H1 (cell line): ENCODE measurements at regions not wholly inside any gene's neighbourhood (a gene's known extent, or its start where the extent isn't known, plus 50 kb on each side); places are given as distances from the start of the nearest gene placed in this dataset.

Source experiments
- CTCF ChIA-PET: fragments of 300-600 bp; sonication (Branson Sonifier 250); formaldehyde crosslinking; loops from one replicate; lab custom pipeline; 2021; ENCODE audit not compliant: partially characterized antibody; lab: Charles Lee
- POLR2A ChIA-PET: fragments of 300-600 bp; sonication (Branson Sonifier 250); formaldehyde crosslinking; loops from one replicate; lab custom pipeline; 2021; ENCODE audit warnings: inconsistent platforms; ENCODE audit not compliant: partially characterized antibody; lab: Charles Lee
- DNase-seq, 2 experiments: peaks; one replicate each; pipeline versions ENCODE4 v3.0.0 to v3.0.0-alpha.2; 2010 to 2022; ENCODE audit warnings: low spot score in 2 of 2, low read depth in 1 of 2, mixed read lengths in 1 of 2
- FAIRE-seq: peaks from 2 replicates; lab custom pipeline; 2011; peaks lifted over from hg19 to GRCh38; lab: Jason Lieb, UNC
- H2AFZ ChIP-seq: 2 replicates; pipeline ENCODE4 v1.8.1; 2012; ENCODE audit warnings: low read length, inconsistent platforms
- H2AK5ac ChIP-seq: 2 replicates; pipeline ENCODE4 v1.6.1; 2013; ENCODE audit warnings: low read depth, low read length
- H2BK120ac ChIP-seq: replicated peaks from 2 replicates; pipeline ENCODE3; 2013; ENCODE audit warnings: low read depth, low read length, inconsistent platforms
- H2BK12ac ChIP-seq: 2 replicates; pipeline ENCODE4 v1.6.1; 2013; ENCODE audit warnings: low read depth, low read length
- H2BK15ac ChIP-seq: 2 replicates; pipeline ENCODE4 v1.6.1; 2013; ENCODE audit warnings: low read length
- H2BK20ac ChIP-seq: 2 replicates; pipeline ENCODE4 v1.6.1; 2013; ENCODE audit warnings: low read length
- H2BK5ac ChIP-seq: 2 replicates; pipeline ENCODE4 v1.6.1; 2013; ENCODE audit warnings: low read depth, low read length
- H3K14ac ChIP-seq: 2 replicates; pipeline ENCODE4 v1.6.1; 2013; ENCODE audit warnings: inconsistent platforms; ENCODE audit not compliant: insufficient read length
- H3K18ac ChIP-seq: 2 replicates; pipeline ENCODE4 v1.6.1; 2013; ENCODE audit warnings: low read length; ENCODE audit errors: extremely low read depth
- H3K23ac ChIP-seq: 2 replicates; pipeline ENCODE4 v1.6.1; 2013; ENCODE audit warnings: inconsistent platforms; ENCODE audit not compliant: insufficient read length
- H3K23me2 ChIP-seq: 2 replicates; pipeline ENCODE4 v1.6.1; 2013; ENCODE audit warnings: low read depth, low read length
- H3K27ac ChIP-seq: 2 replicates; pipeline ENCODE4 v1.6.1; 2011; ENCODE audit warnings: low read depth, low read length, inconsistent platforms
- H3K27me3 ChIP-seq, 4 experiments: replicated peaks in 1 of 4; 1 replicate in 1 of 4; 2 replicates in 3 of 4; pipeline versions ENCODE4 v1.6.1 to v1.8.1; 2011 to 2013; ENCODE audit warnings: low read length in 3 of 4, mild to moderate bottlenecking in 3 of 4, inconsistent platforms in 2 of 4, mixed read lengths in 2 of 4, moderate library complexity in 1 of 4; ENCODE audit not compliant: control insufficient read depth in 3 of 4, insufficient read depth in 3 of 4; ENCODE audit errors: extremely low read depth in 1 of 4
- H3K36me3 ChIP-seq, 4 experiments: 2 replicates each; pipeline versions ENCODE4 v1.6.1 to v1.8.1; 2011 to 2013; ENCODE audit warnings: mild to moderate bottlenecking in 4 of 4, low read length in 3 of 4, moderate library complexity in 2 of 4, control low read depth in 1 of 4, inconsistent platforms in 1 of 4; ENCODE audit not compliant: insufficient read depth in 4 of 4, control insufficient read depth in 2 of 4
- H3K4ac ChIP-seq: replicated peaks from 2 replicates; pipeline ENCODE3; 2013; ENCODE audit warnings: low read length, low read depth, mixed read lengths, inconsistent platforms; ENCODE audit not compliant: insufficient read length
- H3K4me1 ChIP-seq, 4 experiments: replicated peaks in 1 of 4; 1 replicate in 1 of 4; 2 replicates in 3 of 4; pipeline versions ENCODE4 v1.6.1 to v1.8.1; 2011 to 2013; ENCODE audit warnings: low read length in 3 of 4, inconsistent platforms in 2 of 4, mixed read lengths in 1 of 4; ENCODE audit not compliant: insufficient read depth in 4 of 4, control insufficient read depth in 3 of 4
- H3K4me2 ChIP-seq, 2 experiments: 2 replicates each; pipeline versions ENCODE4 v1.6.1 to v1.8.1; 2011 to 2013; ENCODE audit warnings: low read depth in 2 of 2, low read length in 2 of 2, control low read depth in 1 of 2, inconsistent platforms in 1 of 2, mild to moderate bottlenecking in 1 of 2; ENCODE audit not compliant: insufficient read depth in 1 of 2
- H3K4me3 ChIP-seq, 4 experiments: fragments of 200-600, 300-600 bp in 1 of 4; sonication (generic), shearing (Covaris generic), sonication (Bioruptor Twin) in 1 of 4; 2 replicates each; pipeline versions ENCODE4 v1.5.1 to v1.8.1; 2011 to 2016; ENCODE audit warnings: low read length in 4 of 4, low read depth in 3 of 4, control low read depth in 2 of 4, inconsistent platforms in 2 of 4, mild to moderate bottlenecking in 2 of 4, mixed read lengths in 1 of 4, moderate library complexity in 1 of 4; ENCODE audit not compliant: insufficient read depth in 2 of 4; ENCODE audit errors: extremely low read depth in 1 of 4
- H3K56ac ChIP-seq: replicated peaks from 2 replicates; pipeline ENCODE3; 2013; ENCODE audit warnings: low read depth, mild to moderate bottlenecking, mixed read lengths, low read length, inconsistent platforms; ENCODE audit not compliant: insufficient read length
- H3K79me1 ChIP-seq: 2 replicates; pipeline ENCODE4 v1.6.1; 2013; ENCODE audit warnings: low read depth, low read length, control low read depth
- H3K79me2 ChIP-seq, 2 experiments: 2 replicates each; pipeline versions ENCODE4 v1.6.1 to v1.8.1; 2012 to 2013; ENCODE audit warnings: low read length in 2 of 2, mild to moderate bottlenecking in 2 of 2, inconsistent platforms in 1 of 2; ENCODE audit not compliant: insufficient read depth in 2 of 2, control insufficient read depth in 1 of 2
- H3K9ac ChIP-seq, 4 experiments: replicated peaks in 1 of 4; 1 replicate in 1 of 4; 2 replicates in 3 of 4; pipeline versions ENCODE4 v1.6.1 to v1.8.1; 2011 to 2013; ENCODE audit warnings: low read depth in 3 of 4, low read length in 3 of 4, control low read depth in 2 of 4, mild to moderate bottlenecking in 2 of 4, moderate library complexity in 2 of 4, inconsistent platforms in 1 of 4; ENCODE audit errors: extremely low read depth in 1 of 4
- H3K9me3 ChIP-seq, 2 experiments: 2 replicates each; pipeline versions ENCODE4 v1.6.1 to v1.8.1; 2012 to 2013; ENCODE audit warnings: mild to moderate bottlenecking in 2 of 2, moderate library complexity in 2 of 2, control low read depth in 1 of 2, inconsistent platforms in 1 of 2, low read depth in 1 of 2, low read length in 1 of 2, mixed read lengths in 1 of 2; ENCODE audit not compliant: insufficient read depth in 2 of 2
- H4K20me1 ChIP-seq, 2 experiments: replicated peaks in 1 of 2; 2 replicates each; pipeline versions ENCODE3 to v1.8.1; 2011 to 2013; ENCODE audit warnings: inconsistent platforms in 2 of 2, low read length in 2 of 2, mild to moderate bottlenecking in 1 of 2; ENCODE audit not compliant: insufficient read depth in 2 of 2, control insufficient read depth in 1 of 2
- H4K5ac ChIP-seq: 2 replicates; pipeline ENCODE4 v1.6.1; 2013; ENCODE audit warnings: low read length, low read depth, mixed read lengths, inconsistent platforms; ENCODE audit not compliant: insufficient read length
- H4K8ac ChIP-seq: 2 replicates; pipeline ENCODE4 v1.8.0; 2013; ENCODE audit warnings: mild to moderate bottlenecking, moderate library complexity, low read length, inconsistent platforms; ENCODE audit not compliant: insufficient read depth; ENCODE audit errors: extremely low read depth
- H4K91ac ChIP-seq: replicated peaks from 2 replicates; pipeline ENCODE3; 2013; ENCODE audit warnings: low read length, mixed read lengths, inconsistent platforms; ENCODE audit not compliant: insufficient read length
- BRCA1 ChIP-seq: IDR thresholded peaks from 2 replicates; pipeline ENCODE4 v1.6.1; 2012; ENCODE audit warnings: low read depth, low read length, improper control_type of control experiment
- CHD2 ChIP-seq: IDR thresholded peaks from 2 replicates; pipeline ENCODE4 v1.6.1; 2012; ENCODE audit warnings: low read length, improper control_type of control experiment
- FOSL1 ChIP-seq: IDR thresholded peaks from 2 replicates; pipeline ENCODE4 v1.6.1; 2011; ENCODE audit warnings: mild to moderate bottlenecking, low read depth, low read length, moderate library complexity; ENCODE audit not compliant: insufficient read depth
- GTF2F1 ChIP-seq: IDR thresholded peaks from 2 replicates; pipeline ENCODE4 v1.6.1; 2012; ENCODE audit warnings: low read depth, low read length, improper control_type of control experiment, borderline replicate concordance
- KDM5A ChIP-seq: fragments of 200-600 bp; IDR thresholded peaks from 2 replicates; pipeline ENCODE4 v1.7.1; 2012; ENCODE audit warnings: mild to moderate bottlenecking, low read length, inconsistent platforms, mixed read lengths
- MAFK ChIP-seq: IDR thresholded peaks from 2 replicates; pipeline ENCODE4 v1.6.1; 2012; ENCODE audit warnings: low read depth, mild to moderate bottlenecking, improper control_type of control experiment, low read length
- NANOG ChIP-seq: IDR thresholded peaks from 2 replicates; pipeline ENCODE4 v1.6.1; 2011; ENCODE audit warnings: low read length, low read depth, mild to moderate bottlenecking, inconsistent platforms; ENCODE audit not compliant: insufficient read depth, poor library complexity, severe bottlenecking
- POLR2A ChIP-seq, 2 experiments: IDR thresholded peaks; 1 replicate in 1 of 2; 2 replicates in 1 of 2; pipeline ENCODE4 v1.6.1; 2011; ENCODE audit warnings: low read depth in 2 of 2, low read length in 2 of 2, mild to moderate bottlenecking in 2 of 2; ENCODE audit errors: control extremely low read depth in 1 of 2
- POLR2AphosphoS5 ChIP-seq: IDR thresholded peaks from 2 replicates; pipeline ENCODE4 v1.6.1; 2011; ENCODE audit warnings: low read depth, low read length
- RFX5 ChIP-seq: IDR thresholded peaks from 2 replicates; pipeline ENCODE4 v1.6.1; 2011; ENCODE audit warnings: low read depth, low read length, improper control_type of control experiment, borderline replicate concordance
- SIRT6 ChIP-seq: IDR thresholded peaks from one replicate; pipeline ENCODE4 v1.7.1; 2012; ENCODE audit warnings: low read length, inconsistent platforms
- SRF ChIP-seq: IDR thresholded peaks from 2 replicates; pipeline ENCODE4 v1.6.1; 2011; ENCODE audit warnings: mild to moderate bottlenecking, low read depth, low read length, moderate library complexity
- TAF7 ChIP-seq: optimal IDR thresholded peaks from 2 replicates; pipeline ENCODE3; 2011; ENCODE audit warnings: low read depth, mild to moderate bottlenecking, inconsistent platforms, low read length, moderate library complexity, borderline replicate concordance
- WGBS, 2 experiments: shearing (Covaris generic) in 1 of 2; methylation state at CpG; one replicate each; pipeline versions ENCODE4 v1.1.6 to v1.1.7; 2013 to 2015; ENCODE audit warnings: low lambda C conversion rate in 2 of 2, mixed read lengths in 2 of 2, inconsistent platforms in 1 of 2, low coverage in 1 of 2, missing lambda C conversion rate in 1 of 2; ENCODE audit not compliant: insufficient replicate concordance in 2 of 2, insufficient coverage in 1 of 2, insufficient read length in 1 of 2; ENCODE audit errors: extremely low coverage in 1 of 2, missing lambda C conversion rate in 1 of 2; 5-methylcytosine and 5-hydroxymethylcytosine counted together
- TF ChIP-seq, protein P1 (sequence below): IDR thresholded peaks from 2 replicates; pipeline ENCODE4 v1.6.1; 2012; ENCODE audit warnings: low read length, inconsistent platforms

DNA sequence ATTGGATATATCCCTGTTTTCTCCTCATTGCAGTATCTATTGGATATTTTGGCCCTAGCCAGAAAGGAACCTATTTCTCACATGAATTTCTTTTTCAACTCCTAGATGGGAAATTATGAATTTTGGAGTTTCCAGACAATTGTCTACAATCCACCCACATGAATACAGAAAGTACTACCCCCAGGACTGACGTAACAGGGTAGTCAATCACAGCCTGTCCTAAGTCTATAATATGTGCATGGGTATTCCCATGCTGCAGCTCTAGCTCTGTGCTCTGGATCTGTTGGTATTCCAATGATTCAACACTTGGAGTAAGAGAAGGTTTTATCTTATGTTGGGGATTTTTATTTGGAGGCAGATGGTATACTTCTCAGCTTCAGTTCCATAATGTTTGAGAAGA is 393.1 kb upstream of the ARRDC4 start:
- Histone ChIP-seq H2BK15ac (no peak overlapping the region), H4K8ac (no peak overlapping the region), H3K36me3 (no peaks in the 10 kb centered on the region), H3K27me3 (no peaks in the 10 kb centered on the region), H3K4me2 (no peak overlapping the region), H2AFZ (no peak overlapping the region), H3K79me2 (no peaks in the 10 kb centered on the region), H3K4ac (no peak overlapping the region), H2BK20ac (no peak overlapping the region), H3K56ac (no peak overlapping the region), H3K4me3 (no peak overlapping the region), H3K79me1 (no peaks in the 10 kb centered on the region), H3K23me2 (no peaks in the 10 kb centered on the region), H2BK5ac (no peak overlapping the region), H3K27ac (no peak overlapping the region), H3K14ac (no peak overlapping the region), H2BK120ac (no peak overlapping the region), H3K4me1 (no peaks in the 10 kb centered on the region), H3K9ac (no peak overlapping the region), H4K20me1 (no peaks in the 10 kb centered on the region), H3K18ac (no peak overlapping the region), H2AK5ac (no peak overlapping the region), H3K23ac (no peak overlapping the region), H2BK12ac (no peak overlapping the region), H4K91ac (no peak overlapping the region), H4K5ac (no peak overlapping the region), H3K9me3 (no peaks in the 10 kb centered on the region)
- DNase-seq (no peak), FAIRE-seq (no peak)
- CTCF ChIA-PET, result interaction anchor here (0.9 kb wide), 1 partner anchor 109 kb away, joined by 3 read pairs; no protein-coding TSS in a partner anchor
- POLR2A ChIA-PET, result no interaction called here
- 77% methylated on average over 1 of the region's 1 CpG; no CpG with 5 or more reads in 1 of the 2 experiments for WGBS, 2 experiments
- no peak for TF ChIP-seq BRCA1
- TF ChIP-seq KDM5A, result no peak
- TF ChIP-seq NANOG, result no peak
- TF ChIP-seq TAF7, result no peak
- TF ChIP-seq SRF, result no peak
- TF ChIP-seq POLR2A (IDR thresholded peaks at IDR 0.05; ENCODE audit: control extremely low read depth in 1 of 2, low read depth in 2 of 2, low read length in 2 of 2), result no peak
- no peak for TF ChIP-seq GTF2F1
- TF ChIP-seq, protein P1, sequence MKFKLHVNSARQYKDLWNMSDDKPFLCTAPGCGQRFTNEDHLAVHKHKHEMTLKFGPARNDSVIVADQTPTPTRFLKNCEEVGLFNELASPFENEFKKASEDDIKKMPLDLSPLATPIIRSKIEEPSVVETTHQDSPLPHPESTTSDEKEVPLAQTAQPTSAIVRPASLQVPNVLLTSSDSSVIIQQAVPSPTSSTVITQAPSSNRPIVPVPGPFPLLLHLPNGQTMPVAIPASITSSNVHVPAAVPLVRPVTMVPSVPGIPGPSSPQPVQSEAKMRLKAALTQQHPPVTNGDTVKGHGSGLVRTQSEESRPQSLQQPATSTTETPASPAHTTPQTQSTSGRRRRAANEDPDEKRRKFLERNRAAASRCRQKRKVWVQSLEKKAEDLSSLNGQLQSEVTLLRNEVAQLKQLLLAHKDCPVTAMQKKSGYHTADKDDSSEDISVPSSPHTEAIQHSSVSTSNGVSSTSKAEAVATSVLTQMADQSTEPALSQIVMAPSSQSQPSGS, result no peak
- no peak for TF ChIP-seq POLR2AphosphoS5
- TF ChIP-seq SIRT6, result no peak
- no peak for TF ChIP-seq CHD2
- TF ChIP-seq FOSL1, result no peak
- no peak for TF ChIP-seq RFX5
- no peak for TF ChIP-seq MAFK
